SK-N-DZ (cell line): ENCODE measurements at regions not wholly inside any gene's neighbourhood (a gene's known extent, or its start where the extent isn't known, plus 50 kb on each side); places are given as distances from the start of the nearest gene placed in this dataset.

Source experiments
- DNase-seq: peaks from one replicate; pipeline ENCODE4 v3.0.0-alpha.2; 2015; ENCODE audit warnings: low spot score

- peak; percentile 82 for DNase-seq
These were observed 507.8 kb downstream of the MAT2B start for GRCh38 chr5:164013077-164013670.

- DNase-seq = no peak
These were observed 514.7 kb downstream of the MAT2B start for GRCh38 chr5:164020116-164020515.

GRCh38 chr5:164027738-164028137, 522.3 kb downstream of the MAT2B start:
- DNase-seq = no peak

GRCh38 chr5:164038128-164038783, 532.8 kb downstream of the MAT2B start:
- no peak for DNase-seq

GRCh38 chr5:164041105-164041504, 535.7 kb downstream of the MAT2B start:
- DNase-seq = no peak

- peak; percentile 4 for DNase-seq
These were observed 543.0 kb downstream of the MAT2B start for GRCh38 chr5:164048359-164048926.

- no peak for DNase-seq
These were observed 546.3 kb downstream of the MAT2B start for GRCh38 chr5:164051745-164052144.

- DNase-seq = peak; percentile 18
These were observed 547.2 kb downstream of the MAT2B start for GRCh38 chr5:164052536-164053093.

- DNase-seq = peak; percentile 63
These were observed 547.7 kb downstream of the MAT2B start for GRCh38 chr5:164053123-164053522.

GRCh38 chr5:164054461-164054860, 549.0 kb downstream of the MAT2B start:
- no peak for DNase-seq

- no peak for DNase-seq
These were observed 551.7 kb downstream of the MAT2B start for GRCh38 chr5:164057121-164057520.

- no peak for DNase-seq
These were observed 553.2 kb downstream of the MAT2B start for GRCh38 chr5:164058621-164059020.

- DNase-seq = no peak
These were observed 554.1 kb downstream of the MAT2B start for GRCh38 chr5:164059471-164059870.

- DNase-seq = no peak
These were observed 555.5 kb downstream of the MAT2B start for GRCh38 chr5:164060786-164061355.

GRCh38 chr5:164062304-164062703, 556.9 kb downstream of the MAT2B start:
- DNase-seq = no peak

GRCh38 chr5:164065266-164065665, 559.8 kb downstream of the MAT2B start:
- DNase-seq = no peak

GRCh38 chr5:164071671-164072070, 566.3 kb downstream of the MAT2B start:
- no peak for DNase-seq

GRCh38 chr5:164073081-164073480, 567.7 kb downstream of the MAT2B start:
- no peak for DNase-seq

GRCh38 chr5:164076556-164076955, 571.1 kb downstream of the MAT2B start:
- no peak for DNase-seq

- no peak for DNase-seq
These were observed 584.9 kb downstream of the MAT2B start for GRCh38 chr5:164090358-164090757.

- no peak for DNase-seq
These were observed 586.4 kb downstream of the MAT2B start for GRCh38 chr5:164091836-164092235.

- DNase-seq = no peak
These were observed 588.9 kb downstream of the MAT2B start for GRCh38 chr5:164094291-164094690.

- no peak for DNase-seq
These were observed 592.3 kb downstream of the MAT2B start for GRCh38 chr5:164097749-164098148.
